GM03348 (cell line): ENCODE measurements at regions not wholly inside any gene's neighbourhood (a gene's known extent, or its start where the extent isn't known, plus 50 kb on each side); places are given as distances from the start of the nearest gene placed in this dataset.
A peak's percentile ranks its signal among the peaks of the same experiment; 100 is the strongest.
"Not testable (repeated sequence)": the region's sequence is repeated elsewhere in the genome, so short reads cannot be mapped to it uniquely, and the experiment has no call there.

Experiments
- DNase-seq: peaks from one replicate; pipeline ENCODE4 v3.0.0; 2012; ENCODE audit warnings: low spot score

DNA sequence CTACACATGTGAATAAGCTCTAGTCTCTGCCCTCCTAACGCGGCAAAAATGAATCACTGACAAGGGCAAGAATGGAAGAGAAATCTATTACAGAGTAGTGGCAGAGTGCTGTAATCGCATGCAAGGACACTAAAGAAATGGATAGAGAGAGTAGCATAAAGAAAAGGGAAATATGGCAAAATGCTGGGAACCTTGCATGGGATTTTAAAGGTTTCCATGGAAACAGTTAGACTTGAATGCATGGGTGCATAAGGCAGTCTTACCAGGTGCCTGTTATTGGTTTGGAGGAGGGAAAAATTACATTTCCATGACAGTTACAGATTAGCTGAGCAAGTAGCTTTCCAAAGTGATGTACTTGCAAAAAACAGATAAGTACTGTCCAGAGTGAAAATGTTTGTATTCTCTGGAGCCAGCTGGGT, 233.4 kb downstream of the PTN start:
- DNase-seq, result no peak

DNA sequence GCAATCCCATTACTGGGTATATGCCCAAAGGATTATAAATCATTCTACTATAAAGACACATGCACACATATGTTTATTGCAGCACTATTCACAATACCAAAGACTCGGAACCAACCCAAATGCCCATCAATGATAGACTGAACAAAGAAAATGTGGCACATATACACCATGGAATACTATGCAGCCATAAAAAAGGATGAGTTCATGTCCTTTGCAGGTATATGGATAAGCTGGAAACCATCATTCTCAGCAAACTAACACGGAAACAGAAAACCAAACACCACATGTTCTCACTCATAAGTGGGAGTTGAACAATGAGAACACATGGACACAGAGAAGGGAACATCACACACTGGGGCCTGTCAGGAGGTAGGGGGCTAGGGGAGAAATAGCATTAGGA, 235.7 kb downstream of the PTN start:
- DNase-seq, result not testable (repeated sequence)

DNA sequence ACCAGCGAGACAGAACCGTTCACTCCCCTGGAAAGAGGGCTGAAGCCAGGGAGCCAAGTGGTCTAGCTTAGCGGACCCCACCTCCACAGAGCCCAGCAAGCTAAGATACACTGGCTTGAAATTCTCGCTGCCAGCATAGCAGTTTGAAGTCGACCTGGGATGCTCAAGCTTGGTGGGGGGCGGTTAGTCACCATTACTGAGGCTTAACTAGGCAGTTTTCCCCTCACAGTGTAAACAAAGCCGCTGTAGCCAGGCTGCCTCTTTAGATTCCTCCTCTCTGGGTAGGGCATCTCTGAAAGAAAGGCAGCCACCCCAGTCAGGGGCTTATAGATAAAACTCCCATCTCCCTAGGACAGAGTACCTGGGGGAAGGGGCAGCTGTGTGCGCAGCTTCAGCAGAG, 235.1 kb downstream of the CHRM2 start:
- not testable (repeated sequence) for DNase-seq

DNA sequence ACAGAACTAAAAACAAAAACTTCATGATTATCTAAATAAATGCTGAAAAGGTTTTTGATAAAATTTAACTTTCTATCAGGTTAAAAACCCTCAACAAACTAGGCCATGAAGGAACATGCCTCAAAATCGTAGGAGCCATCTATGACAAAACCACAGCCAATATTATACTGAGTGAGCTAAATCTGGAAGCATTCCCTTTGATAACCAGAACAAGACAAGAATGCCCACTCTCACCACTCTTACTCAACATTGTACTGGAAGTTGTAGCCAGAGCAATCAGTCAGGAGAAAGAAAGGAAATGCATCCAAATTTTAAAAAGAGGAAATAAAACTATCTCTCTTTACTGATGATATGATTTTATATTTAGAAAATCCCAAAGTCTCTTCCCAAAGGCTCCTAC, 228.7 kb downstream of the CHRM2 start:
- DNase-seq, result no peak

DNA sequence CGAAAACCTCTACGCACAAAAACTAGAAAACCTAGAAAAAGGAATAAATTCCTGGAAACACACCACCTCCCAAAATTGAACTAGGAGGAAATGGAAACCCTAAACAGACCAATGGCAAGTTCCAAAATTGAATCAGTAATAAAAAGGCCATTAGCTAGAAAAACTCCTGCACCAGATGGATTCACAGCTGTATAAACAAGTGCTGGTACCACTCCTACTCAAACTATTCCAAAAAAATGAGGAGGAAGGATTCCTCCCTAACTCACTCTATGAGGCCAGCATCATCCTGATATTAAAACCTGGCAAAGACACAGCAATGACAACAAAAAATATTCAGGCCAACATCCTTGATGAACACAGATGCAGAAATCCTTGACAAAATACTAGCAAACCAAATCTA, 228.2 kb downstream of the CHRM2 start:
- no peak for DNase-seq

DNA sequence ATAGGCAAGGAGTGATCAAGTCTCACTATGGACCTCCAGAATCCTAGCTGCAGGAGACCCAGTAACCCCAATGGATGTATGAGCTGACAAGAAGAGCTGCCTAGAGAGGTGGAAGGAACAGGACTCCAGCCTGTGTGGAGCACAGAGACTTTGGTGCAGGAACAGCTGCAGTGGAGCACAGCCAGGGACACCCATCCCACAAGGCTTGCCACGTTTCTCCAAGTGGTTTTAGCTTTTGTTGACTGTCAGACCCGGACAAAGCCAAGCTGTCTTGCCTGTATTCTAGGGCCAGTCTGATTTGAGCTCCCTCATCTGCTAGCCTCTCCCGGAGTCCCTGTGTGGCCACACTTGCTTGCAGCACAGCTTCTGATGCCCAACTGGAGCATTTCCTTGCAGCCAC, 224.7 kb downstream of the CHRM2 start:
- DNase-seq, result no peak

DNA sequence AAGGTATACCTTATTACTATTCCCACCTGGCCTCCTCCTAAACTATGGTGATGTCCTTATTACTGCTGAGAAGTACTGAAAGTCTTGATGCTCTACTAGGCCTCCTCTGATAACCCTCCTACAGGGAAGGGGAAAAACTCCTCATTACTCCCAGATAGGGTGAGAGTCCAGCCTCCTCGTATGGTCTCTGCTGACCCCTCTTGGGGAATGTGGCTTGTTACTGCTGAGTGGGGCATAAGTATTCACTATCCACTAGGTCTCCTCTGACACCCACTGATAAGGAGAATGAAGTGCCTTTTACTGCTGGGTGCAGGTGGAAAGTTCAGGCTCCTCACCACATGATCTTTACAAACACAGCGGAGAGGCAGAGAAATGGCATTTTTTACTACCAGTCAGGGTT, 222.9 kb downstream of the CHRM2 start:
- DNase-seq, result no peak

GRCh38 chr7:137086896-137087295, 218.4 kb downstream of the CHRM2 start:
- no peak for DNase-seq

- DNase-seq, result peak; percentile 13
These were observed 216.3 kb downstream of the CHRM2 start for GRCh38 chr7:137084607-137085380.

DNA sequence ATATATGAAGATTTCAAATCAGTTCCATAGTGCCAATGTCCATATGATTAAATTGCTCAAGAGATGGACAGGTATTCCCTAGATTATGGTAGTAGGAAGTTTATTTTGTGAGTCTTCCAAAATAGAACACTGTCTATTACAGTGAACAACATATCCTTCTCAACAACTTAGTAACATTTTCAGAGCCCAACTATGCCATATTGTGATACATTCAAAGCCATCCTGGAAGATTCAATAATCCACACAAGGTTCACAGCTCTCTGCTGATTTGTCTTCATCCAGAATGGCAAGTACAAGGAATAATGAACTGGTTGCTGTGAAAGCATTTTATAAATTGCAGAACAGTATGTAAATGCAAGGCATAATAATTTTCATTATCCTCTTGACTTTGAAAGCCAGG, 213.9 kb downstream of the CHRM2 start:
- DNase-seq, result no peak

DNA sequence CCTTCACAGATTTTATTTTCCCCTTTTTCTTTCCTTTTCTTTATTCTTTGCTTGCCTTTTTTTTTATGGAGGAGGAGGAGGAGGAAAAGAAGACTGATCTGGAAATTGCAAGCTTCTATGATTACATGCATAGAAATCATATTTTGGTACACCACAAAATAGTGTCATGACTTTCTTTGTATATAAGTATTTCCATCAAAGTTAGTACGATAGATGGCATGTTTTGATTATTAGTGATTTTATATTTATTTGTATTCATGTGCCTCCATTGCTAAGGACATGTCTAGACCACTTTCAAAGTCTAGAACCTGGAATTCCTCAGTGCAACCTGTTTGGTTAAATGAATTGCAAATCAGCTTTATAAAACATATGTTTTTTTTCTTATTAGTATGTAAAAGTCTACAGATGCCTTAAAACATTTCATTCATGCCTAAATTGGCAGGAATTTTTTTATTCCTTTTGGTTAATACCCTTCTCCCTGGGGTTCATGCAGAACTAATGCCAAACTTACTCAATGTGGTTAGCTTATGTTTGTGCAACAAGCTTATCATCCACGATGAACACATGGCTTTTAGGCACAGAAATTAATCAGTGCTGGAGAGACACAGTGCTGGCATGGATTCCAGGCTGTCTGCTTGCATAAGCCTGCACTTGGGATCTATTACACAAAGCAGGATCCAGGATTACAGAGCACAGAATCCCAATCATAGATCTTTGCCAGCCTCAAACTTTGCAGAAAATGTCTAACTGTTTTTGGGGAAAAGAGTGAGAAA, 213.1 kb downstream of the CHRM2 start:
- peak; percentile 79 for DNase-seq

- no peak for DNase-seq
These were observed 212.2 kb downstream of the CHRM2 start for GRCh38 chr7:137080516-137081203.

- no peak for DNase-seq
These were observed 210.3 kb downstream of the CHRM2 start for GRCh38 chr7:137078781-137079180.

- peak; percentile 41 for DNase-seq
These were observed 206.1 kb downstream of the CHRM2 start for GRCh38 chr7:137074391-137075030.

DNA sequence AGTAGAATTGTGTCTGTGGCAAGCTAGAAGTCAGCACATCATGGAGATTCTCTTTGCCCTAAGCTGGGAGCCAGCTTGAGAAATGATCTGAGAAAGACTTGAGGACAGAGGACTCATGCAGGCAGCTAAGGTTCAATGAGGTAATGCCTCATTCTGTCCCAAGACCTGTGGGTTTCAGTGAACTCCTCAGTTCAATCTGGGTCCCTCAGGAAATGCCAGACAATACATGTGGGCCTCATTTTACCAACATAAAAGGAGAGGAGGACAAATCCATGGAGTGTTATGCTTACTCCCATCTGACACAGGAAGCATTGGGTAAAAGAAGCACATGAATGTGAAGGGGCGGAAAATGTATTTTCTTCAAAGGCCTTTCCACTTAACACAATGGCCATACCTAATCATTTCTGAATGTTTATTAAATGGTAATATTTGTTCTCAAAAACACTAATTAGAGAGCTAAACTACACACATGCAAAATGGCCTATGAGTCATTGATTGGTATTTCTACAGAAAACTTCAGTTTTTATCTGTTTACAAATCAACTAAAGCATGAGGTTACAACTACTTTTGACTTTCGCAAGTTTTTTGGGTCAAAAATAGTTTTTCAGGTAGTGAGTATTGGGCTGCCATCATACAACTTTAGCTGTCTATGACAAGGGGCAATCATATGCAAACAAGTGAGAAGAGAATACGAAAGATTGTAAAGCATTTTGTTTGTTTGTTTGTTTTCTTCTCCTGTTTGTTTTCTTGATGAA, 205.3 kb downstream of the CHRM2 start:
- DNase-seq, result peak; percentile 15
